Osteocyte (in vitro differentiated cells): ENCODE measurements at regions not wholly inside any gene's neighbourhood (a gene's known extent, or its start where the extent isn't known, plus 50 kb on each side); places are given as distances from the start of the nearest gene placed in this dataset.
A peak's percentile ranks its signal among the peaks of the same experiment; 100 is the strongest.

Source experiments
- DNase-seq: peaks from one replicate; pipeline ENCODE4 v3.0.0; 2021; ENCODE audit warnings: mixed read lengths; ENCODE audit not compliant: unreplicated experiment; ENCODE audit errors: extremely low spot score
- H3K27ac Mint-ChIP-seq: one replicate; pipeline ENCODE4 v1.8.0; 2021; ENCODE audit warnings: mild to moderate bottlenecking, mixed read lengths; ENCODE audit not compliant: unreplicated experiment
- H3K27me3 Mint-ChIP-seq: one replicate; pipeline ENCODE4 v1.8.0; 2021; ENCODE audit warnings: mixed read lengths; ENCODE audit not compliant: unreplicated experiment
- H3K36me3 Mint-ChIP-seq: one replicate; pipeline ENCODE4 v1.8.0; 2021; ENCODE audit warnings: mixed read lengths; ENCODE audit not compliant: unreplicated experiment
- H3K4me1 Mint-ChIP-seq: one replicate; pipeline ENCODE4 v1.8.0; 2021; ENCODE audit warnings: mixed read lengths; ENCODE audit not compliant: unreplicated experiment
- H3K4me3 Mint-ChIP-seq: one replicate; pipeline ENCODE4 v1.8.0; 2021; ENCODE audit warnings: mild to moderate bottlenecking, moderate library complexity, mixed read lengths; ENCODE audit not compliant: unreplicated experiment
- H3K9me3 Mint-ChIP-seq: one replicate; pipeline ENCODE4 v1.8.0; 2021; ENCODE audit warnings: mixed read lengths; ENCODE audit not compliant: unreplicated experiment
- CTCF ChIP-seq: fragments of 200-600 bp; sonication (generic); IDR thresholded peaks from 2 replicates; pipeline ENCODE4 v1.5.0; 2021; ENCODE audit warnings: antibody characterized with exemption, mild to moderate bottlenecking, moderate library complexity

GRCh38 chr5:110865400-110866094, 126.7 kb downstream of the SLC25A46 start:
- Mint-ChIP-seq H3K4me3 (no peak overlapping the region), H3K9me3 (no peaks in the 10 kb centered on the region), H3K27ac (no peak overlapping the region), H3K27me3 (peaks cover 29% of the 10 kb centered on the region), H3K4me1 (no peaks in the 10 kb centered on the region), H3K36me3 (no peaks in the 10 kb centered on the region)
- TF ChIP-seq CTCF = peak; percentile 35
- no peak for DNase-seq

GRCh38 chr5:110869927-110870326, 131.1 kb downstream of the SLC25A46 start:
- TF ChIP-seq CTCF = no peak

GRCh38 chr5:110872200-110872599, 133.4 kb downstream of the SLC25A46 start:
- no peak overlapping the region for H3K27ac Mint-ChIP-seq
- no peak for DNase-seq
- no peaks in the 10 kb centered on the region for H3K9me3 Mint-ChIP-seq
- H3K4me1 Mint-ChIP-seq = no peaks in the 10 kb centered on the region
- no peaks in the 10 kb centered on the region for H3K36me3 Mint-ChIP-seq
- no peak for TF ChIP-seq CTCF
- H3K4me3 Mint-ChIP-seq = no peak overlapping the region
- peaks cover 19% of the 10 kb centered on the region for H3K27me3 Mint-ChIP-seq

More at GRCh38 chr5:110869927-110870326, 131.1 kb downstream of the SLC25A46 start:
- Mint-ChIP-seq H3K27me3 (peaks cover 17% of the 10 kb centered on the region), H3K4me3 (no peak overlapping the region), H3K27ac (no peak overlapping the region), H3K4me1 (no peaks in the 10 kb centered on the region), H3K36me3 (no peaks in the 10 kb centered on the region), H3K9me3 (no peaks in the 10 kb centered on the region)
- DNase-seq = no peak

GRCh38 chr5:110872963-110873362, 134.2 kb downstream of the SLC25A46 start:
- H3K36me3 Mint-ChIP-seq = no peaks in the 10 kb centered on the region

More at GRCh38 chr5:110872963-110873362, 134.2 kb downstream of the SLC25A46 start:
- no peaks in the 10 kb centered on the region for H3K4me1 Mint-ChIP-seq
- no peak overlapping the region for H3K27ac Mint-ChIP-seq
- TF ChIP-seq CTCF = no peak
- no peak overlapping the region for H3K4me3 Mint-ChIP-seq
- H3K9me3 Mint-ChIP-seq = no peaks in the 10 kb centered on the region
- DNase-seq = no peak
- peaks cover 22% of the 10 kb centered on the region for H3K27me3 Mint-ChIP-seq
